ENCODE measurements at regions not wholly inside any gene's neighbourhood (a gene's known extent, or its start where the extent isn't known, plus 50 kb on each side); places are given as distances from the start of the nearest gene placed in this dataset.

DNA sequence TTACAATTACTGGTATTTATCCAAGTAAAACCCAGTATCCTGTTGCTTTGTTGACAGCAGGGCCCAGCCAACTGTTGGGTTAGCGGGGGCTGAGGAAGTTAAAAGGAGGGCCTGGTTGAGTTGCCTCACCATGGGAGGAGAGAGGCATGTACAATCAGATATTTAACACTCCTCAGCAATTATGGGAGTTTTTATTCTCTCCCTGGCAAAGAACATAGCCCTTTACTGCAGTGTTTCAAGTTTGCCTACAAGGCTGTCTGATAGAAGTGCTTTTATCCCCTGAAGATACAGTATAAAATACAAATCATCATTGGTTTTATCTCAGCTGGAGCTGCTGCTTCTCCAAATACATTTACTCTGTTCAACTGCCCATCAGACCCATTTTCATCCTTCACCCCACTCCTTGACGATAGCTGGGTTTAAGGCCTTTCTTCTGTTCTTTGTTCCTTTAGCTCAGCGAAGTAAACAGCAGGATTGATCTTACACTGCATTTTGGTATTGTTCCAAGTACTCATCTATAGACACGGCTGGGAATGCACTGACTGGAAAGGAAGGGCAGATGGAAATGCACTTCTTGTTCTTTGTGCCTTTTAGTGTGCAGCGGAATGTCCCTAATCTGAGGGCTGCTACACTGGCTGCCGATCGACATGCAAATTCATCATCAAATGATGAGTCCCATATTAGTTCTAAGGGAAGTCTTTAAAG lies 402.5 kb upstream of the SPRED2 start:
- TF ChIP-seq POLR2AphosphoS5 (IDR thresholded peaks at IDR 0.05; ENCODE audit: low read depth, low read length) (no peak), SIN3A (IDR thresholded peaks at IDR 0.05; ENCODE audit: borderline replicate concordance, insufficient read depth, low read depth, low read length) (no peak), TCF7L2 (IDR thresholded peaks at IDR 0.05; ENCODE audit: low read depth, low read length) (no peak)
- TF ChIP-seq, protein P1, sequence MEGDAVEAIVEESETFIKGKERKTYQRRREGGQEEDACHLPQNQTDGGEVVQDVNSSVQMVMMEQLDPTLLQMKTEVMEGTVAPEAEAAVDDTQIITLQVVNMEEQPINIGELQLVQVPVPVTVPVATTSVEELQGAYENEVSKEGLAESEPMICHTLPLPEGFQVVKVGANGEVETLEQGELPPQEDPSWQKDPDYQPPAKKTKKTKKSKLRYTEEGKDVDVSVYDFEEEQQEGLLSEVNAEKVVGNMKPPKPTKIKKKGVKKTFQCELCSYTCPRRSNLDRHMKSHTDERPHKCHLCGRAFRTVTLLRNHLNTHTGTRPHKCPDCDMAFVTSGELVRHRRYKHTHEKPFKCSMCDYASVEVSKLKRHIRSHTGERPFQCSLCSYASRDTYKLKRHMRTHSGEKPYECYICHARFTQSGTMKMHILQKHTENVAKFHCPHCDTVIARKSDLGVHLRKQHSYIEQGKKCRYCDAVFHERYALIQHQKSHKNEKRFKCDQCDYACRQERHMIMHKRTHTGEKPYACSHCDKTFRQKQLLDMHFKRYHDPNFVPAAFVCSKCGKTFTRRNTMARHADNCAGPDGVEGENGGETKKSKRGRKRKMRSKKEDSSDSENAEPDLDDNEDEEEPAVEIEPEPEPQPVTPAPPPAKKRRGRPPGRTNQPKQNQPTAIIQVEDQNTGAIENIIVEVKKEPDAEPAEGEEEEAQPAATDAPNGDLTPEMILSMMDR (IDR thresholded peaks at IDR 0.05) = no peak

All from Panc1 (cell line).